CD14-positive monocyte (primary cell): ENCODE measurements at regions not wholly inside any gene's neighbourhood (a gene's known extent, or its start where the extent isn't known, plus 50 kb on each side); places are given as distances from the start of the nearest gene placed in this dataset.

ENCODE experiments used
- DNase-seq, 3 donors: peaks; one replicate each; pipeline ENCODE4 v3.0.0-alpha.2; 2011 to 2022
- H2AFZ ChIP-seq: 2 replicates; pipeline ENCODE4 v1.6.0; 2012; ENCODE audit warnings: mild to moderate bottlenecking, low read depth, low read length, inconsistent platforms; ENCODE audit not compliant: insufficient read depth, poor library complexity, severe bottlenecking
- H3K27ac ChIP-seq, 2 donors: 1 replicate in 1 of 2; 2 replicates in 1 of 2; pipeline ENCODE4 v1.5.1; 2012 to 2013; ENCODE audit warnings: low read length in 2 of 2, control low read depth in 1 of 2, inconsistent platforms in 1 of 2, low read depth in 1 of 2, mild to moderate bottlenecking in 1 of 2
- H3K27me3 ChIP-seq, 2 donors: one replicate each; pipeline versions ENCODE4 v1.6.0 to v1.6.1; 2011 to 2013; ENCODE audit warnings: low read length in 2 of 2; ENCODE audit not compliant: control insufficient read depth in 2 of 2, insufficient read depth in 2 of 2
- H3K36me3 ChIP-seq, 2 donors: replicated peaks in 1 of 2; 1 replicate in 1 of 2; 2 replicates in 1 of 2; pipeline versions ENCODE4 v1.5.1 to v1.6.1; 2012 to 2013; ENCODE audit warnings: low read length in 2 of 2, control low read depth in 1 of 2, inconsistent platforms in 1 of 2, mild to moderate bottlenecking in 1 of 2; ENCODE audit not compliant: insufficient read depth in 2 of 2, control insufficient read depth in 1 of 2
- H3K4me1 ChIP-seq, 2 donors: 1 replicate in 1 of 2; 2 replicates in 1 of 2; pipeline versions ENCODE4 v1.5.1 to v1.6.1; 2012 to 2013; ENCODE audit warnings: low read length in 2 of 2, control low read depth in 1 of 2, inconsistent platforms in 1 of 2, mild to moderate bottlenecking in 1 of 2, moderate library complexity in 1 of 2; ENCODE audit not compliant: insufficient read depth in 2 of 2, control insufficient read depth in 1 of 2
- H3K4me2 ChIP-seq: replicated peaks from 2 replicates; pipeline ENCODE3; 2012; ENCODE audit warnings: low read length, moderate library complexity, mild to moderate bottlenecking; ENCODE audit not compliant: poor library complexity, severe bottlenecking; ENCODE audit errors: extremely low read depth
- H3K4me3 ChIP-seq, 3 experiments: fragments of 200-600 bp in 1 of 3; sonication (generic) in 1 of 3; replicated peaks in 1 of 3; 1 replicate in 2 of 3; 2 replicates in 1 of 3; pipeline ENCODE4 v1.5.1; 2011 to 2013; ENCODE audit warnings: low read length in 3 of 3, mild to moderate bottlenecking in 3 of 3, control low read depth in 2 of 3, low read depth in 2 of 3, inconsistent platforms in 1 of 3, moderate library complexity in 1 of 3
- H3K79me2 ChIP-seq: 2 replicates; pipeline ENCODE4 v1.6.0; 2012; ENCODE audit warnings: mild to moderate bottlenecking, control low read depth, inconsistent platforms, low read length, moderate library complexity; ENCODE audit not compliant: insufficient read depth
- H3K9ac ChIP-seq: 2 replicates; pipeline ENCODE4 v1.6.0; 2017; ENCODE audit warnings: low read length, mild to moderate bottlenecking; ENCODE audit not compliant: insufficient read depth, poor library complexity, severe bottlenecking
- H3K9me3 ChIP-seq, 2 donors: replicated peaks in 1 of 2; 1 replicate in 1 of 2; 2 replicates in 1 of 2; pipeline versions ENCODE4 v1.5.1 to v1.6.1; 2012 to 2013; ENCODE audit warnings: low read length in 2 of 2, control low read depth in 1 of 2; ENCODE audit not compliant: control insufficient read depth in 1 of 2, insufficient read depth in 1 of 2
- H4K20me1 ChIP-seq: 2 replicates; pipeline ENCODE4 v1.6.0; 2012; ENCODE audit warnings: mild to moderate bottlenecking, low read length, control low read depth, moderate library complexity; ENCODE audit not compliant: insufficient read depth
- H3K27ac Mint-ChIP-seq, 7 donors: one replicate each; pipeline ENCODE4 v1.8.0; 2020; ENCODE audit warnings: mild to moderate bottlenecking in 7 of 7, mixed read lengths in 7 of 7, moderate library complexity in 6 of 7, inconsistent platforms in 2 of 7
- H3K27me3 Mint-ChIP-seq, 3 donors: one replicate each; pipeline ENCODE4 v1.8.0; 2021 to 2022; ENCODE audit warnings: low read depth in 3 of 3, mild to moderate bottlenecking in 3 of 3, mixed read lengths in 3 of 3, moderate library complexity in 3 of 3, inconsistent platforms in 1 of 3
- H3K36me3 Mint-ChIP-seq, 2 donors: one replicate each; pipeline ENCODE4 v1.8.0; 2020; ENCODE audit warnings: mixed read lengths in 2 of 2, inconsistent platforms in 1 of 2, mild to moderate bottlenecking in 1 of 2
- H3K4me1 Mint-ChIP-seq: one replicate; pipeline ENCODE4 v1.8.0; 2020; ENCODE audit warnings: mild to moderate bottlenecking, mixed read lengths
- H3K4me3 Mint-ChIP-seq, 2 donors: one replicate each; pipeline ENCODE4 v1.8.0; 2020; ENCODE audit warnings: mild to moderate bottlenecking in 2 of 2, mixed read lengths in 2 of 2, moderate library complexity in 1 of 2
- H3K9me3 Mint-ChIP-seq, 7 donors: one replicate each; pipeline ENCODE4 v1.8.0; 2020 to 2022; ENCODE audit warnings: mixed read lengths in 7 of 7, mild to moderate bottlenecking in 6 of 7, moderate library complexity in 6 of 7, inconsistent platforms in 2 of 7
- WGBS: methylation state at CpG from one replicate; pipeline ENCODE4 v1.1.5; 2013; ENCODE audit warnings: missing lambda C conversion rate; ENCODE audit not compliant: insufficient coverage; 5-methylcytosine and 5-hydroxymethylcytosine counted together
- intact Hi-C, 2 donors: fragments of 100-400 bp; cut with micrococcal nuclease; formaldehyde crosslinking; loops; one replicate each; pipeline versions ENCODE4 v1.15.0 to v1.15.1; 2023
- TF ChIP-seq, protein P1 (sequence below): fragments of 200-600 bp; IDR thresholded peaks from one replicate; pipeline ENCODE4 v1.8.0; 2022; ENCODE audit warnings: antibody characterized with exemption, mild to moderate bottlenecking

DNA sequence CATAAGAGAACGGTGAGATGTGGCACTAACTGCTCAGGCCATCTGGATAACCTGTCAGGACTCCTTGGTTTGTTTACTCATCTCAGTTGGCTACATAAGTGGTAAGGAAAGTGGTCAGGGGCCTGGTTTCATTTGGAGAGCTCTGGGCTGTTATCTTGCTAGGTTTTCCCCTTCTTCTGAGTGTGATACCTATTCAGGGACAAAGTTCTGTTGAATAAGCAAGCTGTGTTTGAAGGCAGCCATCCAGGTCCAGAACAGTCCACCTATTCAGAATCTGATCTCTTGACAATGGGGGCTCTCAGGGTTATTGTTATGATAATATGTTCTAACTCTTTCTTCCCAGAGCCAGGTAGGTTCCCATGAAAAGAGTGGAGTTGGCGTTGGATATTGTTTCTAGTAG, 194.9 kb downstream of the PAH start:
- H3K9me3 Mint-ChIP-seq = peaks cover 0 to 4% (median 2%) of the 10 kb centered on the region in 7 donors
- Histone ChIP-seq H3K79me2 (no peaks in the 10 kb centered on the region), H3K4me2 (no peak overlapping the region), H4K20me1 (no peaks in the 10 kb centered on the region), H3K9me3 (no peaks in the 10 kb centered on the region), H3K9ac (no peak overlapping the region), H3K36me3 (no peaks in the 10 kb centered on the region), H3K27ac (no peak overlapping the region), H3K4me1 (no peaks in the 10 kb centered on the region), H2AFZ (no peak overlapping the region), H3K27me3 (no peaks in the 10 kb centered on the region), H3K4me3 (no peak overlapping the region)
- H3K4me1 Mint-ChIP-seq = no peaks in the 10 kb centered on the region
- DNase-seq = no peak
- no peaks in the 10 kb centered on the region for H3K36me3 Mint-ChIP-seq
- H3K27ac Mint-ChIP-seq = no peak overlapping the region
- WGBS = 94% methylated on average over 2 of the region's 2 CpGs
- intact Hi-C loops = no loop called here
- H3K27me3 Mint-ChIP-seq = peaks cover 0 to 4% (median 0%) of the 10 kb centered on the region in 3 donors
- TF ChIP-seq, protein P1, sequence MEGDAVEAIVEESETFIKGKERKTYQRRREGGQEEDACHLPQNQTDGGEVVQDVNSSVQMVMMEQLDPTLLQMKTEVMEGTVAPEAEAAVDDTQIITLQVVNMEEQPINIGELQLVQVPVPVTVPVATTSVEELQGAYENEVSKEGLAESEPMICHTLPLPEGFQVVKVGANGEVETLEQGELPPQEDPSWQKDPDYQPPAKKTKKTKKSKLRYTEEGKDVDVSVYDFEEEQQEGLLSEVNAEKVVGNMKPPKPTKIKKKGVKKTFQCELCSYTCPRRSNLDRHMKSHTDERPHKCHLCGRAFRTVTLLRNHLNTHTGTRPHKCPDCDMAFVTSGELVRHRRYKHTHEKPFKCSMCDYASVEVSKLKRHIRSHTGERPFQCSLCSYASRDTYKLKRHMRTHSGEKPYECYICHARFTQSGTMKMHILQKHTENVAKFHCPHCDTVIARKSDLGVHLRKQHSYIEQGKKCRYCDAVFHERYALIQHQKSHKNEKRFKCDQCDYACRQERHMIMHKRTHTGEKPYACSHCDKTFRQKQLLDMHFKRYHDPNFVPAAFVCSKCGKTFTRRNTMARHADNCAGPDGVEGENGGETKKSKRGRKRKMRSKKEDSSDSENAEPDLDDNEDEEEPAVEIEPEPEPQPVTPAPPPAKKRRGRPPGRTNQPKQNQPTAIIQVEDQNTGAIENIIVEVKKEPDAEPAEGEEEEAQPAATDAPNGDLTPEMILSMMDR = no peak
- no peak overlapping the region for H3K4me3 Mint-ChIP-seq

DNA sequence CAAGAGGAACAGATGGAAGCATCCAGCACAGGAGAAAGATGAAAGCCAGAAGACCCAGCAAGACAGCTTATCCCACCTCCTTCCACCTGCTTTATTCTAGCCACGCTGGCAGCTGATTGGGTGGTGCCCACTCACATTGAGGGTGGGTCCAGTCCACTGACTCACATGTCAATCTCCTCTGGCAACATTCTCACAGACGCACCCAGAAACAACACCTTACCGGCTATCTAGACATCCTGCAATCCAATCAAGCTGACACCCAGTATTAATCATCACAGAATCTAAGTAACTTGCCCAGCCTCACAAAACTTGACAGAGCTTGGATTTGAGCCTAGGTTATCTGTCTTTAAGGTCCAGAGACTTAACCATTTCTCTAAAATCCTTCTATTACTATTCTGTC, 208.9 kb downstream of the PAH start:
- DNase-seq = no peak
- 97% methylated on average over 3 of the region's 3 CpGs for WGBS
- Histone ChIP-seq H4K20me1 (no peaks in the 10 kb centered on the region), H3K79me2 (no peaks in the 10 kb centered on the region), H3K27me3 (no peaks in the 10 kb centered on the region), H3K4me1 (no peaks in the 10 kb centered on the region), H3K9me3 (no peaks in the 10 kb centered on the region), H2AFZ (no peak overlapping the region), H3K27ac (no peak overlapping the region), H3K36me3 (no peaks in the 10 kb centered on the region), H3K4me3 (no peak overlapping the region), H3K9ac (no peak overlapping the region), H3K4me2 (no peak overlapping the region)
- TF ChIP-seq, protein P1 = no peak
- H3K27me3 Mint-ChIP-seq = peaks cover 5 to 6% (median 6%) of the 10 kb centered on the region in 3 donors
- intact Hi-C loops = loop anchor here in 1 of 2 donors (10.0 kb wide), 1 partner anchor 763 kb away; no protein-coding TSS in a partner anchor
- H3K9me3 Mint-ChIP-seq = peaks cover 0 to 2% (median 0%) of the 10 kb centered on the region in 7 donors
- no peaks in the 10 kb centered on the region for H3K36me3 Mint-ChIP-seq
- H3K4me3 Mint-ChIP-seq = no peak overlapping the region
- no peaks in the 10 kb centered on the region for H3K4me1 Mint-ChIP-seq
- no peak overlapping the region for H3K27ac Mint-ChIP-seq
